SK-N-SH (cell line): ENCODE measurements at regions not wholly inside any gene's neighbourhood (a gene's known extent, or its start where the extent isn't known, plus 50 kb on each side); places are given as distances from the start of the nearest gene placed in this dataset.

ENCODE experiments used
- EP300 ChIP-seq, 2 experiments: IDR thresholded peaks; 2 replicates each; pipeline versions ENCODE4 v1.4.0 to v1.6.1; 2012; ENCODE audit warnings: borderline replicate concordance in 1 of 2, low read depth in 1 of 2, low read length in 1 of 2
- RAD21 ChIP-seq: IDR thresholded peaks from 2 replicates; pipeline ENCODE4 v1.6.1; 2012; ENCODE audit warnings: mild to moderate bottlenecking, low read length
- TF ChIP-seq, protein P1 (sequence below): fragments of 200-600 bp; sonication (generic); IDR thresholded peaks from 2 replicates; pipeline ENCODE4 v1.6.1; 2017; ENCODE audit warnings: antibody characterized with exemption, mild to moderate bottlenecking, moderate library complexity
- TF ChIP-seq, protein P2 (sequence below): fragments of 150-350 bp; IDR thresholded peaks from 2 replicates; pipeline ENCODE4 v1.6.1; 2017; ENCODE audit warnings: antibody characterized with exemption, low read length, low read depth, borderline replicate concordance

GRCh38 chr1:87404296-87404695 is 75.6 kb downstream of the LMO4 start:
- no peak for TF ChIP-seq RAD21
- TF ChIP-seq EP300 (IDR thresholded peaks at IDR 0.05; ENCODE audit: borderline replicate concordance in 1 of 2, low read depth in 1 of 2, low read length in 1 of 2): no peak
- TF ChIP-seq, protein P1, sequence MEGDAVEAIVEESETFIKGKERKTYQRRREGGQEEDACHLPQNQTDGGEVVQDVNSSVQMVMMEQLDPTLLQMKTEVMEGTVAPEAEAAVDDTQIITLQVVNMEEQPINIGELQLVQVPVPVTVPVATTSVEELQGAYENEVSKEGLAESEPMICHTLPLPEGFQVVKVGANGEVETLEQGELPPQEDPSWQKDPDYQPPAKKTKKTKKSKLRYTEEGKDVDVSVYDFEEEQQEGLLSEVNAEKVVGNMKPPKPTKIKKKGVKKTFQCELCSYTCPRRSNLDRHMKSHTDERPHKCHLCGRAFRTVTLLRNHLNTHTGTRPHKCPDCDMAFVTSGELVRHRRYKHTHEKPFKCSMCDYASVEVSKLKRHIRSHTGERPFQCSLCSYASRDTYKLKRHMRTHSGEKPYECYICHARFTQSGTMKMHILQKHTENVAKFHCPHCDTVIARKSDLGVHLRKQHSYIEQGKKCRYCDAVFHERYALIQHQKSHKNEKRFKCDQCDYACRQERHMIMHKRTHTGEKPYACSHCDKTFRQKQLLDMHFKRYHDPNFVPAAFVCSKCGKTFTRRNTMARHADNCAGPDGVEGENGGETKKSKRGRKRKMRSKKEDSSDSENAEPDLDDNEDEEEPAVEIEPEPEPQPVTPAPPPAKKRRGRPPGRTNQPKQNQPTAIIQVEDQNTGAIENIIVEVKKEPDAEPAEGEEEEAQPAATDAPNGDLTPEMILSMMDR: no peak
- TF ChIP-seq, protein P2, sequence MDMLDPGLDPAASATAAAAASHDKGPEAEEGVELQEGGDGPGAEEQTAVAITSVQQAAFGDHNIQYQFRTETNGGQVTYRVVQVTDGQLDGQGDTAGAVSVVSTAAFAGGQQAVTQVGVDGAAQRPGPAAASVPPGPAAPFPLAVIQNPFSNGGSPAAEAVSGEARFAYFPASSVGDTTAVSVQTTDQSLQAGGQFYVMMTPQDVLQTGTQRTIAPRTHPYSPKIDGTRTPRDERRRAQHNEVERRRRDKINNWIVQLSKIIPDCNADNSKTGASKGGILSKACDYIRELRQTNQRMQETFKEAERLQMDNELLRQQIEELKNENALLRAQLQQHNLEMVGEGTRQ: no peak
